B cell (primary cell): ENCODE measurements at regions not wholly inside any gene's neighbourhood (a gene's known extent, or its start where the extent isn't known, plus 50 kb on each side); places are given as distances from the start of the nearest gene placed in this dataset.

Source experiments
- ATAC-seq: fragments of 200-7000 bp; cut with Tn5 transposase; one replicate; pipeline ENCODE4 v1.10.0; 2021; ENCODE audit warnings: low read depth, mild to moderate bottlenecking, moderate number of reproducible peaks, moderate library complexity
- CTCF ChIA-PET: fragments of 350-600 bp; sonication (Branson Sonifier 250); formaldehyde crosslinking; loops from one replicate; lab custom pipeline; 2021; ENCODE audit warnings: antibody characterized with exemption, inconsistent platforms; lab: Charles Lee
- POLR2A ChIA-PET: fragments of 350-600 bp; sonication (Branson Sonifier 250); formaldehyde crosslinking; loops from one replicate; lab custom pipeline; 2021; ENCODE audit warnings: antibody characterized with exemption; lab: Charles Lee
- DNase-seq: peaks from one replicate; pipeline ENCODE4 v3.0.0; 2013
- H2AFZ ChIP-seq: 2 replicates; pipeline ENCODE4 v1.6.1; 2012; ENCODE audit warnings: mild to moderate bottlenecking, low read depth, low read length; ENCODE audit not compliant: insufficient read depth, poor library complexity, severe bottlenecking
- H3K27ac ChIP-seq, 2 donors: 1 replicate in 1 of 2; 2 replicates in 1 of 2; pipeline ENCODE4 v1.5.1; 2012 to 2013; ENCODE audit warnings: low read length in 2 of 2, mild to moderate bottlenecking in 2 of 2, moderate library complexity in 1 of 2
- H3K27me3 ChIP-seq, 4 experiments: fragments of 200-600 bp in 1 of 4; sonication (generic) in 1 of 4; replicated peaks in 1 of 4; 1 replicate in 2 of 4; 2 replicates in 2 of 4; pipeline versions ENCODE4 v1.6.1 to v1.7.0; 2013 to 2016; ENCODE audit warnings: low read length in 3 of 4, mild to moderate bottlenecking in 2 of 4, mixed read lengths in 1 of 4, moderate library complexity in 1 of 4; ENCODE audit not compliant: insufficient read depth in 4 of 4, control insufficient read depth in 3 of 4; ENCODE audit errors: control extremely low read depth in 1 of 4
- H3K36me3 ChIP-seq, 2 experiments: replicated peaks in 1 of 2; 1 replicate in 1 of 2; 2 replicates in 1 of 2; pipeline versions ENCODE4 v1.6.1 to v1.7.1; 2013; ENCODE audit warnings: low read length in 1 of 2; ENCODE audit not compliant: insufficient read depth in 2 of 2, control insufficient read depth in 1 of 2; ENCODE audit errors: control extremely low read depth in 1 of 2, extremely low read depth in 1 of 2
- H3K4me1 ChIP-seq, 2 donors: fragments of 200-600 bp in 1 of 2; sonication (generic) in 1 of 2; 1 replicate in 1 of 2; 2 replicates in 1 of 2; pipeline versions ENCODE4 v1.5.1 to v1.6.1; 2013 to 2017; ENCODE audit warnings: low read length in 2 of 2; ENCODE audit not compliant: control insufficient read depth in 2 of 2, insufficient read depth in 2 of 2
- H3K4me2 ChIP-seq: replicated peaks from 2 replicates; pipeline ENCODE3; 2012; ENCODE audit warnings: mild to moderate bottlenecking, low read depth, low read length; ENCODE audit not compliant: poor library complexity, severe bottlenecking
- H3K4me3 ChIP-seq, 5 experiments: fragments of 200-600 bp in 1 of 5; sonication (generic) in 1 of 5; 1 replicate in 3 of 5; 2 replicates in 2 of 5; pipeline versions ENCODE4 v1.5.1 to v1.7.0; 2011 to 2016; ENCODE audit warnings: low read length in 4 of 5, mild to moderate bottlenecking in 4 of 5, low read depth in 2 of 5, control low read depth in 1 of 5, moderate library complexity in 1 of 5; ENCODE audit not compliant: insufficient read depth in 1 of 5; ENCODE audit errors: control extremely low read depth in 1 of 5, extremely low read depth in 1 of 5
- H3K79me2 ChIP-seq: fragments of 200-600 bp; sonication (generic); one replicate; pipeline ENCODE4 v1.6.0; 2016; ENCODE audit warnings: low read length; ENCODE audit not compliant: control insufficient read depth, insufficient read depth
- H3K9ac ChIP-seq: fragments of 200-600 bp; sonication (generic); 2 replicates; pipeline ENCODE4 v1.6.1; 2017; ENCODE audit warnings: mild to moderate bottlenecking, low read length, moderate library complexity
- H3K9me3 ChIP-seq, 3 donors: one replicate each; pipeline versions ENCODE4 v1.6.1 to v1.7.1; 2013; ENCODE audit warnings: low read length in 2 of 3; ENCODE audit not compliant: control insufficient read depth in 2 of 3, insufficient read depth in 1 of 3; ENCODE audit errors: control extremely low read depth in 1 of 3
- H4K20me1 ChIP-seq: 2 replicates; pipeline ENCODE4 v1.6.0; 2012; ENCODE audit warnings: mild to moderate bottlenecking, low read length; ENCODE audit not compliant: insufficient read depth, control insufficient read depth, poor library complexity, severe bottlenecking
- H3K27ac Mint-ChIP-seq: one replicate; pipeline ENCODE4 v1.8.0; 2021; ENCODE audit warnings: mixed read lengths
- H3K27me3 Mint-ChIP-seq: one replicate; pipeline ENCODE4 v1.8.0; 2021; ENCODE audit warnings: mixed read lengths
- H3K4me1 Mint-ChIP-seq: one replicate; pipeline ENCODE4 v1.8.0; 2021; ENCODE audit warnings: mixed read lengths
- H3K4me3 Mint-ChIP-seq: one replicate; pipeline ENCODE4 v1.8.0; 2021; ENCODE audit warnings: mixed read lengths
- H3K9me3 Mint-ChIP-seq: one replicate; pipeline ENCODE4 v1.8.0; 2022; ENCODE audit warnings: mixed read lengths; ENCODE audit not compliant: insufficient read depth
- EZH2 ChIP-seq: IDR thresholded peaks from 2 replicates; pipeline ENCODE4 v1.6.1; 2012; ENCODE audit warnings: borderline replicate concordance, low read depth, mild to moderate bottlenecking, moderate library complexity, low read length; ENCODE audit not compliant: insufficient read depth, poor library complexity, severe bottlenecking
- WGBS: methylation state at CpG from one replicate; pipeline ENCODE4 v1.1.5; 2013; ENCODE audit warnings: missing lambda C conversion rate; ENCODE audit not compliant: insufficient coverage; 5-methylcytosine and 5-hydroxymethylcytosine counted together
- intact Hi-C: fragments of 100-400 bp; cut with micrococcal nuclease; formaldehyde crosslinking; loops from one replicate; pipeline ENCODE4 v1.10.0; 2022
- TF ChIP-seq, protein P1 (sequence below): fragments of 200-600 bp; IDR thresholded peaks from one replicate; pipeline ENCODE4 v1.8.0; 2022; ENCODE audit warnings: antibody characterized with exemption, mild to moderate bottlenecking

DNA sequence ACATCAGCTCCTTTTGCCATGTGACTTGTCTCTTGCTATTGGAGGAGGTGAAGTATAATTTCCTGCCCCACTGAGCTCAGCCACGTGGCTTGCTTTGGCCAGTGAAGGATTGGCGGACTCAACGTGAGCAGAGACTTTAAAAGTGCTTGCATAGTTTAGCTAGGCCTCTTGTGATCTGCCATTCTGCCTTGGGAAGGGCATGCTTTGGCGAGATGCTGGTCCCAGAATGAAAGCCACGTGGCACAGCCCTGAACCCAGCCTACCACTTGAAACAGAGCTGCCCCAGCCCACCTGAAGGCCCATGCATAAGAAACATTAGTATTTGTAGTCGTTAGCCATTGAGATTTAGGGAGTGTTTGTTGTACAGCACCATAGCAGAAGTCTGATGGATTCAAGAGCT is 148.2 kb downstream of the TMEM132E start:
- no peaks in the 10 kb centered on the region for H3K4me1 Mint-ChIP-seq
- intact Hi-C loops, result no loop called here
- H3K79me2 ChIP-seq, result no peaks in the 10 kb centered on the region
- no peak overlapping the region for H3K27ac ChIP-seq
- H3K36me3 ChIP-seq, result no peaks in the 10 kb centered on the region
- ATAC-seq (no peak), DNase-seq (no peak)
- CTCF ChIA-PET, result no interaction called here
- H3K4me3 ChIP-seq, result no peak overlapping the region
- peaks cover 0 to 7% (median 0%) of the 10 kb centered on the region in 3 donors for H3K9me3 ChIP-seq
- H3K27me3 ChIP-seq, result no peaks in the 10 kb centered on the region
- no peak overlapping the region for H3K4me3 Mint-ChIP-seq
- no peaks in the 10 kb centered on the region for H4K20me1 ChIP-seq
- H3K9ac ChIP-seq, result no peak overlapping the region
- peaks cover 3% of the 10 kb centered on the region for H3K9me3 Mint-ChIP-seq
- H3K27me3 Mint-ChIP-seq, result peaks cover 19% of the 10 kb centered on the region
- H3K27ac Mint-ChIP-seq, result no peak overlapping the region
- POLR2A ChIA-PET, result no interaction called here
- 81% methylated on average over 3 of the region's 6 CpGs for WGBS
- H2AFZ ChIP-seq, result no peak overlapping the region
- H3K4me1 ChIP-seq, result no peaks in the 10 kb centered on the region
- no peak overlapping the region for H3K4me2 ChIP-seq
- TF ChIP-seq, protein P1, sequence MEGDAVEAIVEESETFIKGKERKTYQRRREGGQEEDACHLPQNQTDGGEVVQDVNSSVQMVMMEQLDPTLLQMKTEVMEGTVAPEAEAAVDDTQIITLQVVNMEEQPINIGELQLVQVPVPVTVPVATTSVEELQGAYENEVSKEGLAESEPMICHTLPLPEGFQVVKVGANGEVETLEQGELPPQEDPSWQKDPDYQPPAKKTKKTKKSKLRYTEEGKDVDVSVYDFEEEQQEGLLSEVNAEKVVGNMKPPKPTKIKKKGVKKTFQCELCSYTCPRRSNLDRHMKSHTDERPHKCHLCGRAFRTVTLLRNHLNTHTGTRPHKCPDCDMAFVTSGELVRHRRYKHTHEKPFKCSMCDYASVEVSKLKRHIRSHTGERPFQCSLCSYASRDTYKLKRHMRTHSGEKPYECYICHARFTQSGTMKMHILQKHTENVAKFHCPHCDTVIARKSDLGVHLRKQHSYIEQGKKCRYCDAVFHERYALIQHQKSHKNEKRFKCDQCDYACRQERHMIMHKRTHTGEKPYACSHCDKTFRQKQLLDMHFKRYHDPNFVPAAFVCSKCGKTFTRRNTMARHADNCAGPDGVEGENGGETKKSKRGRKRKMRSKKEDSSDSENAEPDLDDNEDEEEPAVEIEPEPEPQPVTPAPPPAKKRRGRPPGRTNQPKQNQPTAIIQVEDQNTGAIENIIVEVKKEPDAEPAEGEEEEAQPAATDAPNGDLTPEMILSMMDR, result no peak
- TF ChIP-seq EZH2, result no peak

- no peaks in the 10 kb centered on the region for H3K4me1 Mint-ChIP-seq
- Histone ChIP-seq H3K27ac (no peak overlapping the region), H3K4me3 (no peak overlapping the region), H3K9ac (no peak overlapping the region), H3K4me2 (no peak overlapping the region), H3K9me3 (peaks cover 0 to 5% (median 0%) of the 10 kb centered on the region in 3 donors), H3K27me3 (no peaks in the 10 kb centered on the region), H2AFZ (no peak overlapping the region), H4K20me1 (no peaks in the 10 kb centered on the region), H3K4me1 (no peaks in the 10 kb centered on the region), H3K36me3 (no peaks in the 10 kb centered on the region), H3K79me2 (no peaks in the 10 kb centered on the region)
- intact Hi-C loops, result no loop called here
- peaks cover 3% of the 10 kb centered on the region for H3K9me3 Mint-ChIP-seq
- no peak overlapping the region for H3K27ac Mint-ChIP-seq
- 92% methylated on average over 6 of the region's 6 CpGs for WGBS
- H3K4me3 Mint-ChIP-seq, result no peak overlapping the region
- peaks cover 17% of the 10 kb centered on the region for H3K27me3 Mint-ChIP-seq
- TF ChIP-seq, protein P1, result no peak
- TF ChIP-seq EZH2, result no peak
- DNase-seq (no peak), ATAC-seq (no peak)
- CTCF ChIA-PET, result no interaction called here
- POLR2A ChIA-PET, result no interaction called here
These were observed 147.4 kb downstream of the TMEM132E start for GRCh38 chr17:34726536-34727384.
